Right lobe of liver (tissue), 4 donors: ENCODE measurements at regions not wholly inside any gene's neighbourhood (a gene's known extent, or its start where the extent isn't known, plus 50 kb on each side); places are given as distances from the start of the nearest gene placed in this dataset.

Experiments used
- CTCF ChIP-seq, 4 donors: fragments of 200-600 bp in 3 of 4; fragments of 450-650 bp in 1 of 4; IDR thresholded peaks; one replicate each; pipeline versions ENCODE4 v1.5.1 to v1.8.0; 2016 to 2022; ENCODE audit warnings: antibody characterized with exemption in 4 of 4, mild to moderate bottlenecking in 2 of 4
- POLR2A ChIP-seq: fragments of 450-650 bp; IDR thresholded peaks from one replicate; pipeline ENCODE4 v1.6.1; 2017; ENCODE audit warnings: antibody characterized with exemption, mild to moderate bottlenecking
- donor health status: DM: no; HTN: no; CAD: no.
- donor health status: DM: no; HTN: no; CAD: no.
- donor health status: DM: no; HTN: yes; CAD: no.

- TF ChIP-seq CTCF (IDR thresholded peaks at IDR 0.05) (no peak), POLR2A (no peak)
Observed at GRCh38 chr12:41966001-41966400, 178.7 kb downstream of the GXYLT1 start.
